Testis (tissue), 2 donors: ENCODE measurements at regions not wholly inside any gene's neighbourhood (a gene's known extent, or its start where the extent isn't known, plus 50 kb on each side); places are given as distances from the start of the nearest gene placed in this dataset.

Experiments used
- POLR2A ChIP-seq: fragments of 450-650 bp; IDR thresholded peaks from one replicate; pipeline ENCODE4 v1.6.1; 2017; ENCODE audit warnings: antibody characterized with exemption, mild to moderate bottlenecking, moderate library complexity
- TF ChIP-seq, protein P1 (sequence below), 3 experiments: fragments of 450-650 bp in 2 of 3; fragments of 200-600 bp in 1 of 3; sonication (generic) in 1 of 3; IDR thresholded peaks; one replicate each; pipeline ENCODE4 v1.5.1; 2016 to 2019; ENCODE audit warnings: antibody characterized with exemption in 3 of 3, mild to moderate bottlenecking in 2 of 3, moderate library complexity in 1 of 3

GRCh38 chr6:138667408-138667807, 106.2 kb upstream of the CCDC28A start:
- TF ChIP-seq, protein P1, sequence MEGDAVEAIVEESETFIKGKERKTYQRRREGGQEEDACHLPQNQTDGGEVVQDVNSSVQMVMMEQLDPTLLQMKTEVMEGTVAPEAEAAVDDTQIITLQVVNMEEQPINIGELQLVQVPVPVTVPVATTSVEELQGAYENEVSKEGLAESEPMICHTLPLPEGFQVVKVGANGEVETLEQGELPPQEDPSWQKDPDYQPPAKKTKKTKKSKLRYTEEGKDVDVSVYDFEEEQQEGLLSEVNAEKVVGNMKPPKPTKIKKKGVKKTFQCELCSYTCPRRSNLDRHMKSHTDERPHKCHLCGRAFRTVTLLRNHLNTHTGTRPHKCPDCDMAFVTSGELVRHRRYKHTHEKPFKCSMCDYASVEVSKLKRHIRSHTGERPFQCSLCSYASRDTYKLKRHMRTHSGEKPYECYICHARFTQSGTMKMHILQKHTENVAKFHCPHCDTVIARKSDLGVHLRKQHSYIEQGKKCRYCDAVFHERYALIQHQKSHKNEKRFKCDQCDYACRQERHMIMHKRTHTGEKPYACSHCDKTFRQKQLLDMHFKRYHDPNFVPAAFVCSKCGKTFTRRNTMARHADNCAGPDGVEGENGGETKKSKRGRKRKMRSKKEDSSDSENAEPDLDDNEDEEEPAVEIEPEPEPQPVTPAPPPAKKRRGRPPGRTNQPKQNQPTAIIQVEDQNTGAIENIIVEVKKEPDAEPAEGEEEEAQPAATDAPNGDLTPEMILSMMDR (IDR thresholded peaks at IDR 0.05): no peak
- TF ChIP-seq POLR2A: no peak
